ENCODE measurements at regions not wholly inside any gene's neighbourhood (a gene's known extent, or its start where the extent isn't known, plus 50 kb on each side); places are given as distances from the start of the nearest gene placed in this dataset.

DNA sequence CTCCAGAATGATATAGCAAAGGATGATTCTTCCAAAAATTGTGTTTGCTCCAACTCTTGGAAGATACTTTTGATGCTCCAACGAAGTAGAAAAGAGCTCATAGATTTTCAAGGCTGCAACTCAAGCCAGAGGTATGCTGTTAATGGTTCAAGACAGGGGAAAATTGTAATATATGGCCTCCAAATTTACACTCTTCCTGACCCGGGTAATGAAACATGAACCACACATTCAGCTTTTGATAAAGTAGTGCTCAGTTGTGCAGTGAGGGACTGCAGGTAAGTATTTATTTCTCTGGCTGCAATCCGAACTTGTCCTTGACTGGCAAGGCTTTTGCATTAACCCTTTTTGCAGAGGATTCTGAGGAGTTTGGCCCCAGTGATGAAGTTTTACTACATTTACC is 446.4 kb downstream of the RASEF start:
- Mint-ChIP-seq H3K36me3 (ENCODE audit: low read depth) (no peaks in the 10 kb centered on the region), H3K27ac (no peak overlapping the region), H3K9me3 (no peaks in the 10 kb centered on the region), H3K4me3 (no peak overlapping the region), H3K27me3 (ENCODE audit: low read depth, poor library complexity) (no peaks in the 10 kb centered on the region), H3K4me1 (peaks cover 30% of the 10 kb centered on the region)
- DNase-seq, result no peak
- TF ChIP-seq, protein P1, sequence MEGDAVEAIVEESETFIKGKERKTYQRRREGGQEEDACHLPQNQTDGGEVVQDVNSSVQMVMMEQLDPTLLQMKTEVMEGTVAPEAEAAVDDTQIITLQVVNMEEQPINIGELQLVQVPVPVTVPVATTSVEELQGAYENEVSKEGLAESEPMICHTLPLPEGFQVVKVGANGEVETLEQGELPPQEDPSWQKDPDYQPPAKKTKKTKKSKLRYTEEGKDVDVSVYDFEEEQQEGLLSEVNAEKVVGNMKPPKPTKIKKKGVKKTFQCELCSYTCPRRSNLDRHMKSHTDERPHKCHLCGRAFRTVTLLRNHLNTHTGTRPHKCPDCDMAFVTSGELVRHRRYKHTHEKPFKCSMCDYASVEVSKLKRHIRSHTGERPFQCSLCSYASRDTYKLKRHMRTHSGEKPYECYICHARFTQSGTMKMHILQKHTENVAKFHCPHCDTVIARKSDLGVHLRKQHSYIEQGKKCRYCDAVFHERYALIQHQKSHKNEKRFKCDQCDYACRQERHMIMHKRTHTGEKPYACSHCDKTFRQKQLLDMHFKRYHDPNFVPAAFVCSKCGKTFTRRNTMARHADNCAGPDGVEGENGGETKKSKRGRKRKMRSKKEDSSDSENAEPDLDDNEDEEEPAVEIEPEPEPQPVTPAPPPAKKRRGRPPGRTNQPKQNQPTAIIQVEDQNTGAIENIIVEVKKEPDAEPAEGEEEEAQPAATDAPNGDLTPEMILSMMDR (IDR thresholded peaks at IDR 0.05), result no peak

DNA sequence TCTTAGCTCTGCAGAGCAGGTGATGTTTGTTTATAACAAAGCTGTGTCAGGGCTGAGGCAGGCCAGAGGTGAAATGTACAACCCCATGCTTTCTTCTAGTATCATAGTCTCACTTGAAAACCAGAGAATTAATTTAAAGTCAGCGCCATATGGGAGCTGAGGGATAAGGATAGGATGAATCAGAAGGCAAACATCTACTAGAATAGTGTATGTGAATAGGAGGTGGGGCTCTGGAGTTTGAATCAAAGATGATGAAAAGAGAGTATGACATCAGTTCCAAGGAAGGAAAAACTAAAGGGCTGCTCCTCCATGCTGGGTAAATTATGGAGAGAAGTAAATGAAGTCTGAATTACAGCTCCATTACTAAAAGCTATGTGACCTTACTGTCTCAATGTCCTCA is 441.5 kb downstream of the RASEF start:
- DNase-seq, result no peak
- Mint-ChIP-seq H3K27me3 (ENCODE audit: low read depth, poor library complexity) (no peaks in the 10 kb centered on the region), H3K36me3 (ENCODE audit: low read depth) (no peaks in the 10 kb centered on the region), H3K4me1 (peaks cover 23% of the 10 kb centered on the region), H3K9me3 (no peaks in the 10 kb centered on the region), H3K27ac (peak overlapping the region; percentile 1), H3K4me3 (no peak overlapping the region)
- TF ChIP-seq, protein P1 (IDR thresholded peaks at IDR 0.05), result no peak

DNA sequence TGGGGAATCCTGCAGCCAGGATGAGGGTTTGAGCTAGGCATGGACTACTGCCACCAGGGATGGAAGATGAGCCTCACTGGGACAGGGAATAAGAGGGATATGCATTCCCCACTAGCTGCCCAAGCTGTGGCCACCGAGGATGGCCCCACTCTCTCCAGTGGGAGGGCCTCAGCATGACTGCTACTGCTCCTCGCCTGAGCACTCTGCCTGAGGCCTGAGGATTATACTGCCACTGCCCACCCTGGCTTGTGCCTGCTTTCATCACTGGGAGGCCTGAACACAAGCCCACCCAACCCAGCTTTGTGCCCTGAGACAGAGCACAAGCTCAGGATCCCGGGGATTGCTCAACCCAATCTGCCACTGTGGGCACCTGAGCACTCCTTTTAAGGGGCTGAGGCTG is 425.6 kb downstream of the RASEF start:
- Mint-ChIP-seq H3K27ac (no peak overlapping the region), H3K36me3 (ENCODE audit: low read depth) (peaks cover 11% of the 10 kb centered on the region), H3K27me3 (ENCODE audit: low read depth, poor library complexity) (no peaks in the 10 kb centered on the region), H3K4me3 (no peak overlapping the region), H3K4me1 (no peaks in the 10 kb centered on the region), H3K9me3 (peaks cover 55% of the 10 kb centered on the region)
- DNase-seq, result no peak
- TF ChIP-seq, protein P1 (IDR thresholded peaks at IDR 0.05), result no peak

DNA sequence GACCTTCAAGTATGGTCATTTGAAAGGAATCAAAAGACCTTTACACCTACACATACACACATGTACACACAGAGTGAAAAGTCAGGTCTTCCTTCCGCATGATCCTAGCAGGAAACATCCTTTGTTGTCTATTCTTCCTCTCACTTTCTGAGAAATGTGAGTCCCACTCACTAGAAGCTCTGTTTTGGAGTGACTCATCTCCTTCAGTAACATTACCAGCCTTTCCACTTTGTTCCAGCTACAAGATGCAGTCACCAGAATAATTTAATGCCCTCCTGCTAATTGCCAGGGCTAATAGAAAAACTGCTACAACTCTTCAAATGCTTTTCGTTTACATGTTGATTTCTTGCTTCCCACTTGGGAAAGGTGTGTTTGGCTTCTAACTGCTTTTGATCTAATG is 417.3 kb downstream of the RASEF start:
- Mint-ChIP-seq H3K27ac (no peak overlapping the region), H3K9me3 (peaks cover 37% of the 10 kb centered on the region), H3K4me3 (no peak overlapping the region), H3K36me3 (ENCODE audit: low read depth) (peaks cover 8% of the 10 kb centered on the region), H3K4me1 (peaks cover 15% of the 10 kb centered on the region), H3K27me3 (ENCODE audit: low read depth, poor library complexity) (peaks cover 3% of the 10 kb centered on the region)
- TF ChIP-seq, protein P1 (IDR thresholded peaks at IDR 0.05), result no peak
- no peak for DNase-seq

DNA sequence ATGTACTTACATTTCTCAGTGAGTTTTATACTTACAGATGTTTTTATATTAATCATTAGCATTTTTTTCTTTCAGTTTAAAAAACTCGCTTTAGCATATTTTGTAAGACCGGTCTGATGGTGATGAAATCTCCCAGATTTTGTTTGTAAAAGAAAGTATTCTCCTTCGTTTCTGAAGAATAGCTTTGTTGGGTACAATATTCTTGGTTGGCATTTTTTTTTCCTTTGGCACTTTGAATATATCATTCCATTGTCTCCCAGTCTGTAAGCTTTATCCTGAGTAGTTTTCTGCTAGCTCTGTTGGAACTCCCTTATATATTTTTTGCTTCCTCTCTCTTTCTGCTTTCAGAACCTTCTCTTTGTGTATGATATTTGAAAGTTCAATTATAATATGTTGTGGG is 412.6 kb downstream of the RASEF start:
- peaks cover 9% of the 10 kb centered on the region for H3K36me3 Mint-ChIP-seq (ENCODE audit: low read depth)
- TF ChIP-seq, protein P1 (IDR thresholded peaks at IDR 0.05), result no peak
- peaks cover 26% of the 10 kb centered on the region for H3K9me3 Mint-ChIP-seq
- peaks cover 3% of the 10 kb centered on the region for H3K27me3 Mint-ChIP-seq (ENCODE audit: low read depth, poor library complexity)
- DNase-seq, result no peak
- no peak overlapping the region for H3K27ac Mint-ChIP-seq
- H3K4me1 Mint-ChIP-seq, result peaks cover 12% of the 10 kb centered on the region
- no peak overlapping the region for H3K4me3 Mint-ChIP-seq

DNA sequence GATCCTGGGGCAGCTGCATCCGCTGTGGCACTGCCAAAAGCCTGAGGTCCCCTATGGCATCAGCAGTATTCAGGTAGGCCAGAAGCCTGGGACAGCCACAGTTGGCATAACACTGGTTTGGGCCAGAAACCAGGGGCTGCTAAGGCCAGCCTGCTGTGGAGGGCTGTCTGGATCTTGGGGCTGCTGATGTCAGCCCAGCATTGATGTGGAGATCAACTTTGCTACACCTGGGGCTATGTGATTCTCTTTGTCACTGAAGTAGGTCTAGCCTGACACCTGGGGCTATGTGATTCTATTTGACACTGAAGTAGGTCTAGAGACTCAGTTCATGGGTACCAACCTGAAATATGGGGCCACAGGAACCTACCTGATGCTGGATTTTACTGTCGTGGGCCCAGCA is 411.5 kb downstream of the RASEF start:
- Mint-ChIP-seq H3K27me3 (ENCODE audit: low read depth, poor library complexity) (peaks cover 1% of the 10 kb centered on the region), H3K9me3 (peaks cover 26% of the 10 kb centered on the region), H3K4me3 (no peak overlapping the region), H3K36me3 (ENCODE audit: low read depth) (peaks cover 9% of the 10 kb centered on the region), H3K27ac (no peak overlapping the region), H3K4me1 (peaks cover 1% of the 10 kb centered on the region)
- DNase-seq, result no peak
- TF ChIP-seq, protein P1 (IDR thresholded peaks at IDR 0.05), result no peak
